SH-SY5Y (cell line): ENCODE measurements at regions not wholly inside any gene's neighbourhood (a gene's known extent, or its start where the extent isn't known, plus 50 kb on each side); places are given as distances from the start of the nearest gene placed in this dataset.

Experiments
- GATA2 ChIP-seq: IDR thresholded peaks from 2 replicates; pipeline ENCODE4 v1.6.1; 2011; ENCODE audit warnings: mild to moderate bottlenecking, low read depth, low read length
- GATA3 ChIP-seq: IDR thresholded peaks from 2 replicates; pipeline ENCODE4 v1.6.1; 2011; ENCODE audit warnings: low read depth, mild to moderate bottlenecking, low read length, moderate library complexity

GRCh38 chr9:85872463-85872862, 68.5 kb upstream of the NAA35 start:
- TF ChIP-seq GATA3: no peak
- TF ChIP-seq GATA2: no peak
